Progenitor cell of endocrine pancreas (in vitro differentiated cells): ENCODE measurements at regions not wholly inside any gene's neighbourhood (a gene's known extent, or its start where the extent isn't known, plus 50 kb on each side); places are given as distances from the start of the nearest gene placed in this dataset.

Experiments used
- DNase-seq: peaks from one replicate; pipeline ENCODE4 v3.0.0; 2021; ENCODE audit warnings: low spot score; ENCODE audit not compliant: unreplicated experiment
- H3K27ac Mint-ChIP-seq: 2 replicates; pipeline ENCODE4 v1.8.0; 2021; ENCODE audit warnings: mild to moderate bottlenecking, moderate library complexity, mixed read lengths
- H3K27me3 Mint-ChIP-seq: 2 replicates; pipeline ENCODE4 v1.8.0; 2021; ENCODE audit warnings: mixed read lengths
- H3K36me3 Mint-ChIP-seq: 2 replicates; pipeline ENCODE4 v1.8.0; 2022; ENCODE audit warnings: mixed read lengths; ENCODE audit not compliant: insufficient read depth
- H3K4me1 Mint-ChIP-seq: 2 replicates; pipeline ENCODE4 v1.8.0; 2021; ENCODE audit warnings: low read depth, mixed read lengths
- H3K4me3 Mint-ChIP-seq: 2 replicates; pipeline ENCODE4 v1.8.0; 2021; ENCODE audit warnings: low read depth, mild to moderate bottlenecking, moderate library complexity, mixed read lengths
- H3K9me3 Mint-ChIP-seq: 2 replicates; pipeline ENCODE4 v1.8.0; 2021; ENCODE audit warnings: low read depth, mixed read lengths
- CTCF ChIP-seq: fragments of 200-600 bp; sonication (generic); IDR thresholded peaks from one replicate; pipeline ENCODE4 v1.5.0; 2021; ENCODE audit warnings: antibody characterized with exemption, mild to moderate bottlenecking; ENCODE audit not compliant: unreplicated experiment

- DNase-seq = no peak
- no peaks in the 10 kb centered on the region for H3K9me3 Mint-ChIP-seq
- no peak overlapping the region for H3K27ac Mint-ChIP-seq
- no peaks in the 10 kb centered on the region for H3K4me1 Mint-ChIP-seq
- no peaks in the 10 kb centered on the region for H3K36me3 Mint-ChIP-seq
- H3K4me3 Mint-ChIP-seq = no peak overlapping the region
- no peaks in the 10 kb centered on the region for H3K27me3 Mint-ChIP-seq
- TF ChIP-seq CTCF = no peak
These were observed 395.1 kb upstream of the CCNH start for GRCh38 chr5:87807783-87808182.

- no peak overlapping the region for H3K4me3 Mint-ChIP-seq
- DNase-seq = no peak
- H3K9me3 Mint-ChIP-seq = no peaks in the 10 kb centered on the region
- TF ChIP-seq CTCF = no peak
- H3K27me3 Mint-ChIP-seq = no peaks in the 10 kb centered on the region
- no peak overlapping the region for H3K27ac Mint-ChIP-seq
- H3K4me1 Mint-ChIP-seq = no peaks in the 10 kb centered on the region
- H3K36me3 Mint-ChIP-seq = no peaks in the 10 kb centered on the region
These were observed 390.6 kb upstream of the CCNH start for GRCh38 chr5:87803352-87803751.

GRCh38 chr5:87791869-87792268, 379.1 kb upstream of the CCNH start:
- Mint-ChIP-seq H3K27ac (no peak overlapping the region), H3K4me3 (no peak overlapping the region), H3K4me1 (peaks cover 6% of the 10 kb centered on the region), H3K36me3 (no peaks in the 10 kb centered on the region), H3K27me3 (no peaks in the 10 kb centered on the region), H3K9me3 (no peaks in the 10 kb centered on the region)
- DNase-seq = no peak
- no peak for TF ChIP-seq CTCF

GRCh38 chr5:87788416-87788815, 375.7 kb upstream of the CCNH start:
- H3K36me3 Mint-ChIP-seq = no peaks in the 10 kb centered on the region
- no peak overlapping the region for H3K4me3 Mint-ChIP-seq
- TF ChIP-seq CTCF = no peak
- no peaks in the 10 kb centered on the region for H3K9me3 Mint-ChIP-seq
- H3K4me1 Mint-ChIP-seq = peaks cover 6% of the 10 kb centered on the region
- DNase-seq = no peak
- peaks cover 10% of the 10 kb centered on the region for H3K27me3 Mint-ChIP-seq
- H3K27ac Mint-ChIP-seq = no peak overlapping the region

GRCh38 chr5:87787625-87788256, 375.0 kb upstream of the CCNH start:
- H3K36me3 Mint-ChIP-seq = no peaks in the 10 kb centered on the region
- DNase-seq = no peak
- no peak overlapping the region for H3K27ac Mint-ChIP-seq
- TF ChIP-seq CTCF = no peak
- H3K27me3 Mint-ChIP-seq = peaks cover 16% of the 10 kb centered on the region
- peaks cover 6% of the 10 kb centered on the region for H3K4me1 Mint-ChIP-seq
- no peak overlapping the region for H3K4me3 Mint-ChIP-seq
- no peaks in the 10 kb centered on the region for H3K9me3 Mint-ChIP-seq
